ENCODE measurements at regions not wholly inside any gene's neighbourhood (a gene's known extent, or its start where the extent isn't known, plus 50 kb on each side); places are given as distances from the start of the nearest gene placed in this dataset.
A peak's percentile ranks its signal among the peaks of the same experiment; 100 is the strongest.

DNA sequence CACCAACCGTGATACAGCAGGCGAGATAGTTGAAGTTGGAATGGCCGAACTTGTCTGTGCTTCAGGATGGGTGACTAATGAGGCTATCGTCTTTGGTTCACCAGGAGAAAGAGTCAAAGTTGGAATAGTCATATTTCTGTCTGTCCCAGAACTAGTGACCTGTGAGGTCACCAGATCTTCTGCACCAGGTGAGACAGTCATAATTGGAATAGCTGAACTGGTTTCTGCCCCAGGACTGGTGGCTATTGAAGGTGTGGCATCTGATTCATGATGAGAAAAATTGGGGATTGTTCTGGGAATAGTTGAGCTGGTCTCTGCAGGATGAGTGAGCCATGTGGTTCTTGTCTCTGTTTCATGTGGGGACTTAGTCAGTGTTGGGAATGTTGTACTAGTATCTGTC, 71.6 kb downstream of the MUC16 start:
- H3K27me3 Mint-ChIP-seq (ENCODE audit: low read depth in 3 of 3), result peaks cover 0 to 2% (median 1%) of the 10 kb centered on the region in 3 donors
- no peak overlapping the region for H3K9ac ChIP-seq (ENCODE audit: insufficient read depth, low read length, poor library complexity, severe bottlenecking)
- peaks cover 0 to 14% (median 6%) of the 10 kb centered on the region in 7 donors for H3K9me3 Mint-ChIP-seq
- no peak for DNase-seq
- 92% methylated on average over 2 of the region's 4 CpGs for WGBS (ENCODE audit: insufficient coverage)
- H3K4me3 ChIP-seq (replicated peaks in 1 of 3; ENCODE audit: low read depth in 2 of 3, low read length in 3 of 3), result no peak overlapping the region
- H3K36me3 Mint-ChIP-seq, result no peaks in the 10 kb centered on the region
- no peaks in the 10 kb centered on the region for H3K4me1 ChIP-seq (ENCODE audit: control insufficient read depth in 1 of 2, insufficient read depth in 2 of 2, low read length in 2 of 2)
- H4K20me1 ChIP-seq (ENCODE audit: insufficient read depth, low read length), result no peaks in the 10 kb centered on the region
- TF ChIP-seq, protein P1, sequence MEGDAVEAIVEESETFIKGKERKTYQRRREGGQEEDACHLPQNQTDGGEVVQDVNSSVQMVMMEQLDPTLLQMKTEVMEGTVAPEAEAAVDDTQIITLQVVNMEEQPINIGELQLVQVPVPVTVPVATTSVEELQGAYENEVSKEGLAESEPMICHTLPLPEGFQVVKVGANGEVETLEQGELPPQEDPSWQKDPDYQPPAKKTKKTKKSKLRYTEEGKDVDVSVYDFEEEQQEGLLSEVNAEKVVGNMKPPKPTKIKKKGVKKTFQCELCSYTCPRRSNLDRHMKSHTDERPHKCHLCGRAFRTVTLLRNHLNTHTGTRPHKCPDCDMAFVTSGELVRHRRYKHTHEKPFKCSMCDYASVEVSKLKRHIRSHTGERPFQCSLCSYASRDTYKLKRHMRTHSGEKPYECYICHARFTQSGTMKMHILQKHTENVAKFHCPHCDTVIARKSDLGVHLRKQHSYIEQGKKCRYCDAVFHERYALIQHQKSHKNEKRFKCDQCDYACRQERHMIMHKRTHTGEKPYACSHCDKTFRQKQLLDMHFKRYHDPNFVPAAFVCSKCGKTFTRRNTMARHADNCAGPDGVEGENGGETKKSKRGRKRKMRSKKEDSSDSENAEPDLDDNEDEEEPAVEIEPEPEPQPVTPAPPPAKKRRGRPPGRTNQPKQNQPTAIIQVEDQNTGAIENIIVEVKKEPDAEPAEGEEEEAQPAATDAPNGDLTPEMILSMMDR (IDR thresholded peaks at IDR 0.05), result no peak
- intact Hi-C loops (cut with micrococcal nuclease), result no loop called here
- H3K27me3 ChIP-seq (ENCODE audit: control insufficient read depth in 2 of 2, insufficient read depth in 2 of 2, low read length in 2 of 2), result no peaks in the 10 kb centered on the region
- H3K4me2 ChIP-seq (replicated peaks; ENCODE audit: extremely low read depth, low read length, poor library complexity, severe bottlenecking), result no peak overlapping the region
- H3K27ac Mint-ChIP-seq, result peak overlapping the region in 1 of 7 donors; percentile 23
- H2AFZ ChIP-seq (ENCODE audit: insufficient read depth, low read depth, low read length, poor library complexity, severe bottlenecking), result no peak overlapping the region
- H3K79me2 ChIP-seq (ENCODE audit: insufficient read depth, low read length), result no peaks in the 10 kb centered on the region
- H3K4me3 Mint-ChIP-seq, result no peak overlapping the region
- H3K27ac ChIP-seq (ENCODE audit: low read depth in 1 of 2, low read length in 2 of 2), result no peak overlapping the region
- H3K9me3 ChIP-seq (replicated peaks in 1 of 2; ENCODE audit: control insufficient read depth in 1 of 2, insufficient read depth in 1 of 2, low read length in 2 of 2), result no peaks in the 10 kb centered on the region
- no peaks in the 10 kb centered on the region for H3K4me1 Mint-ChIP-seq
- H3K36me3 ChIP-seq (replicated peaks in 1 of 2; ENCODE audit: control insufficient read depth in 1 of 2, insufficient read depth in 2 of 2, low read length in 2 of 2), result no peaks in the 10 kb centered on the region
